RWPE1 (cell line): ENCODE measurements at regions not wholly inside any gene's neighbourhood (a gene's known extent, or its start where the extent isn't known, plus 50 kb on each side); places are given as distances from the start of the nearest gene placed in this dataset.

Source experiments
- CTCF ChIA-PET: fragments of 350-600 bp; sonication (Branson Sonifier 250); formaldehyde crosslinking; extraction: SDS; loops from one replicate; lab custom pipeline; 2021; lab: Yijun Ruan, JAX
- POLR2A ChIA-PET: fragments of 400-600 bp; formaldehyde crosslinking; extraction: SDS; loops from one replicate; lab custom pipeline; 2020; ENCODE audit warnings: antibody characterized with exemption; ENCODE audit not compliant: low non-redundant PET; lab: Yijun Ruan, JAX
- DNase-seq: peaks from one replicate; pipeline ENCODE4 v3.0.0; 2012; ENCODE audit warnings: low spot score
- H3K27ac ChIP-seq: fragments of 450-650 bp; 2 replicates; pipeline ENCODE4 v1.5.1; 2017
- TF ChIP-seq, protein P1 (sequence below): fragments of 450-650 bp; conservative IDR thresholded peaks from 2 replicates; pipeline ENCODE4 v1.5.1; 2017; ENCODE audit warnings: low read depth, mild to moderate bottlenecking

DNA sequence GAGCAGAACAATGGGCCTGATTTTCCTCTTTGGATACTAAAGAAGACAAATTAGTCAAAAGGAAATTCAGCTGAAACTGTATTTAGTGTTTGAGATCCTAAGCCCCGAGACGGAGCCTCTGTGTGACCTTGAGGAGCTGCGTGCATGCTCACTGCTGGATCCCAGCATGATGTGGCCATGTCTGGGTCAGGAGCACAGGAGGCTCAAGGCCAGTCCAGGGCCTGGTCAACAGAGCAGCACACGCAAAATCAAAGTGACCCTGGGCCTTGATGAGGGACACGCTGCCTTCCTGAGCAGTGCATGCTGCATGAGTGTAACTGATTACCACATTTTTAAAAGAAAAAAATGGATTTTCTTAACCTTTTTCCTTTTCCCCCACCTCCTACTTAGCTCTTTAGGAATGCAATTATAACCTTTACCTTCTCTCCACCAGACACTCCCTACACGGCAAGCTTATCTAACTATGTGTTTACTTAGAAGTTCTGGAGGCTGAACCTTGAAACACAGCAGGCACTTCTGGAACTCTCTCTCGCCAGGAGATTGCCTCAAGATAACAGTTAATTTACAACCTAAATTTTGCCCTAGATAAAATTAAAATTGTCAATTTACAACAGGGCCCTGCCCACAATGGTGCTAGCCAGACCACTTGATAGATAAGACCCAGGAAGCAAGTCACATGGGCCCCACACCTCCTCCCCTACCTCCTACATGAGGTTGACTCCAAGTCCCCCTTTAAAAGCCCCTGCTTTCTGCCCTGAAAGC, 144.6 kb downstream of the LRIG2 start:
- no peak overlapping the region for H3K27ac ChIP-seq
- TF ChIP-seq, protein P1, sequence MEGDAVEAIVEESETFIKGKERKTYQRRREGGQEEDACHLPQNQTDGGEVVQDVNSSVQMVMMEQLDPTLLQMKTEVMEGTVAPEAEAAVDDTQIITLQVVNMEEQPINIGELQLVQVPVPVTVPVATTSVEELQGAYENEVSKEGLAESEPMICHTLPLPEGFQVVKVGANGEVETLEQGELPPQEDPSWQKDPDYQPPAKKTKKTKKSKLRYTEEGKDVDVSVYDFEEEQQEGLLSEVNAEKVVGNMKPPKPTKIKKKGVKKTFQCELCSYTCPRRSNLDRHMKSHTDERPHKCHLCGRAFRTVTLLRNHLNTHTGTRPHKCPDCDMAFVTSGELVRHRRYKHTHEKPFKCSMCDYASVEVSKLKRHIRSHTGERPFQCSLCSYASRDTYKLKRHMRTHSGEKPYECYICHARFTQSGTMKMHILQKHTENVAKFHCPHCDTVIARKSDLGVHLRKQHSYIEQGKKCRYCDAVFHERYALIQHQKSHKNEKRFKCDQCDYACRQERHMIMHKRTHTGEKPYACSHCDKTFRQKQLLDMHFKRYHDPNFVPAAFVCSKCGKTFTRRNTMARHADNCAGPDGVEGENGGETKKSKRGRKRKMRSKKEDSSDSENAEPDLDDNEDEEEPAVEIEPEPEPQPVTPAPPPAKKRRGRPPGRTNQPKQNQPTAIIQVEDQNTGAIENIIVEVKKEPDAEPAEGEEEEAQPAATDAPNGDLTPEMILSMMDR = no peak
- DNase-seq = no peak
- POLR2A ChIA-PET = no interaction called here
- CTCF ChIA-PET = interaction anchor here (0.5 to 0.6 kb wide), 2 partner anchors 97 to 244 kb away, joined by 3 read pairs; no protein-coding TSS in a partner anchor

GRCh38 chr1:113219377-113219776, 146.4 kb downstream of the LRIG2 start:
- TF ChIP-seq, protein P1 = no peak
- no peak overlapping the region for H3K27ac ChIP-seq
- POLR2A ChIA-PET = no interaction called here
- DNase-seq = no peak
- CTCF ChIA-PET = interaction anchor here (0.6 kb wide), 1 partner anchor 420 kb away, joined by 7 read pairs; no protein-coding TSS in a partner anchor

- POLR2A ChIA-PET = no interaction called here
Observed at GRCh38 chr1:113219828-113220227, 146.8 kb downstream of the LRIG2 start.

GRCh38 chr1:113223040-113223439, 150.0 kb downstream of the LRIG2 start:
- TF ChIP-seq, protein P1 = no peak
- CTCF ChIA-PET = no interaction called here
- no peak for DNase-seq
- POLR2A ChIA-PET = no interaction called here
- H3K27ac ChIP-seq = no peak overlapping the region

More at GRCh38 chr1:113219828-113220227, 146.8 kb downstream of the LRIG2 start:
- CTCF ChIA-PET = no interaction called here
- H3K27ac ChIP-seq = no peak overlapping the region
- no peak for DNase-seq
- TF ChIP-seq, protein P1 = no peak

- TF ChIP-seq, protein P1 = no peak
- POLR2A ChIA-PET = no interaction called here
- no peak overlapping the region for H3K27ac ChIP-seq
- no peak for DNase-seq
- CTCF ChIA-PET = no interaction called here
Observed at GRCh38 chr1:113223546-113223945, 150.5 kb downstream of the LRIG2 start.

DNA sequence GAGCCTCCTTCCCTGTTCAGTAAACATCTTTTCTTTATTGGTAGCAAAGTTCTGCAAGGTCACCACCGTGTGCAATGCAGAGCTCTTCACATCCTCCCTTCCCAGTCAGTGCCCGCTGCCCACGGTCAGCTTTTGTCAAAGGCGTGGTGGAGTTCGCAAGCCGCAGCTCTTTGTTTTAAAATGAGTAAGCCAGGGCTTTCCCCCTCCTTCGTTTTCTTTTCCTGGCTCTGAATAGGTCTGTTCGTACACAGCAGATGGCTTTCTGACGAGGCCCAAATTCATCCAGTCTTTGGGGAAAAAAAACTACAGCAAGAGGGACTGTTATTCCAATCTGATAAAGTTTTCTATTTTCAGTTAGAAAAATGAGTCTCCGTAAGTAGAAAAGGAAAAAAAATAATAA, 153.2 kb downstream of the LRIG2 start:
- POLR2A ChIA-PET = no interaction called here
- no peak overlapping the region for H3K27ac ChIP-seq
- no peak for DNase-seq
- CTCF ChIA-PET = no interaction called here
- TF ChIP-seq, protein P1 = no peak
